IMR-90 (cell line): ENCODE measurements at regions not wholly inside any gene's neighbourhood (a gene's known extent, or its start where the extent isn't known, plus 50 kb on each side); places are given as distances from the start of the nearest gene placed in this dataset.

Experiments
- ATAC-seq: fragments of 200-7000 bp; cut with Tn5 transposase; 2 replicates; pipeline ENCODE4 v1.9.1; 2020; ENCODE audit warnings: low read depth, mild to moderate bottlenecking, moderate library complexity
- BruUV-seq: library from RNA; stranded (reverse); fragments of 400-500 nt; replicated peaks from 2 replicates; lab custom pipeline; 2021; lab: Mats Ljungman, UMichigan
- CTCF ChIA-PET: fragments of 300-600 bp; formaldehyde crosslinking; extraction: SDS; loops from one replicate; lab custom pipeline; 2021; ENCODE audit warnings: antibody characterized with exemption; lab: Yijun Ruan, JAX
- POLR2A ChIA-PET: fragments of 300-600 bp; sonication (Branson Sonifier 250); formaldehyde crosslinking; loops from one replicate; lab custom pipeline; 2022; ENCODE audit warnings: antibody characterized with exemption; ENCODE audit not compliant: unreplicated experiment; lab: Charles Lee
- DNase-seq: peaks from one replicate; pipeline ENCODE4 v3.0.0; 2013
- H2AFZ ChIP-seq: replicated peaks from 2 replicates; pipeline ENCODE3; 2013; ENCODE audit warnings: low read length, mild to moderate bottlenecking; ENCODE audit not compliant: poor library complexity
- H2AK5ac ChIP-seq: 2 replicates; pipeline ENCODE4 v1.6.1; 2013; ENCODE audit warnings: low read depth, low read length, inconsistent platforms
- H2AK9ac ChIP-seq: replicated peaks from 2 replicates; pipeline ENCODE3; 2013; ENCODE audit warnings: mild to moderate bottlenecking, low read depth, low read length, moderate library complexity; ENCODE audit not compliant: poor library complexity
- H2BK120ac ChIP-seq: 2 replicates; pipeline ENCODE4 v1.6.1; 2013; ENCODE audit warnings: low read depth, low read length, inconsistent platforms
- H2BK15ac ChIP-seq: 3 replicates; pipeline ENCODE4 v1.6.1; 2013; ENCODE audit warnings: low read depth, low read length, inconsistent platforms
- H2BK20ac ChIP-seq: 2 replicates; pipeline ENCODE4 v1.6.1; 2013; ENCODE audit warnings: low read depth, mild to moderate bottlenecking, inconsistent platforms, low read length, moderate library complexity
- H2BK5ac ChIP-seq: 2 replicates; pipeline ENCODE4 v1.6.1; 2013; ENCODE audit warnings: mild to moderate bottlenecking, low read depth, low read length, inconsistent platforms; ENCODE audit not compliant: poor library complexity, severe bottlenecking
- H3K14ac ChIP-seq: replicated peaks from 2 replicates; pipeline ENCODE4 v1.6.1; 2013; ENCODE audit warnings: low read depth, low read length, inconsistent platforms
- H3K18ac ChIP-seq: 2 replicates; pipeline ENCODE4 v1.6.1; 2013; ENCODE audit warnings: low read depth, low read length, control low read depth
- H3K23ac ChIP-seq: 2 replicates; pipeline ENCODE4 v1.6.1; 2013; ENCODE audit warnings: low read depth, low read length, inconsistent platforms
- H3K27ac ChIP-seq: 2 replicates; pipeline ENCODE4 v1.5.1; 2013; ENCODE audit warnings: mild to moderate bottlenecking, control low read depth, low read length; ENCODE audit not compliant: insufficient read depth
- H3K27me3 ChIP-seq: 2 replicates; pipeline ENCODE4 v1.6.1; 2013; ENCODE audit warnings: low read length; ENCODE audit not compliant: control insufficient read depth, insufficient read depth
- H3K36me3 ChIP-seq: 2 replicates; pipeline ENCODE4 v1.6.1; 2013; ENCODE audit warnings: low read length, mixed read lengths; ENCODE audit not compliant: control insufficient read depth, insufficient read depth
- H3K4ac ChIP-seq: 2 replicates; pipeline ENCODE4 v1.6.1; 2013; ENCODE audit warnings: low read depth, low read length, inconsistent platforms
- H3K4me1 ChIP-seq: 2 replicates; pipeline ENCODE4 v1.6.1; 2013; ENCODE audit warnings: low read length, mixed read lengths; ENCODE audit not compliant: control insufficient read depth, insufficient read depth
- H3K4me2 ChIP-seq: 2 replicates; pipeline ENCODE4 v1.6.1; 2013; ENCODE audit warnings: low read depth, mild to moderate bottlenecking, control low read depth, low read length, moderate library complexity
- H3K4me3 ChIP-seq: 2 replicates; pipeline ENCODE4 v1.5.1; 2013; ENCODE audit warnings: low read depth, mild to moderate bottlenecking, control low read depth, low read length, moderate library complexity; ENCODE audit not compliant: insufficient read depth
- H3K56ac ChIP-seq: 2 replicates; pipeline ENCODE4 v1.6.1; 2013; ENCODE audit warnings: low read length, inconsistent platforms; ENCODE audit not compliant: insufficient read depth; ENCODE audit errors: extremely low read depth
- H3K79me1 ChIP-seq, 2 experiments: 2 replicates each; pipeline ENCODE4 v1.6.1; 2013; ENCODE audit warnings: low read length in 2 of 2, inconsistent platforms in 1 of 2, low read depth in 1 of 2
- H3K9ac ChIP-seq: 2 replicates; pipeline ENCODE4 v1.6.1; 2013; ENCODE audit warnings: low read depth, low read length, control low read depth
- H3K9me1 ChIP-seq: 2 replicates; pipeline ENCODE4 v1.6.1; 2013; ENCODE audit warnings: low read length, inconsistent platforms; ENCODE audit not compliant: insufficient read depth
- H3K9me3 ChIP-seq: 2 replicates; pipeline ENCODE4 v1.6.1; 2013; ENCODE audit warnings: low read length; ENCODE audit not compliant: control insufficient read depth, insufficient read depth
- H4K20me1 ChIP-seq: 2 replicates; pipeline ENCODE4 v1.6.1; 2013; ENCODE audit warnings: low read length, inconsistent platforms; ENCODE audit not compliant: insufficient read depth
- H4K5ac ChIP-seq: 2 replicates; pipeline ENCODE4 v1.6.1; 2013; ENCODE audit warnings: mild to moderate bottlenecking, low read depth, low read length, control low read depth
- H4K8ac ChIP-seq, 2 experiments: 2 replicates each; pipeline ENCODE4 v1.6.1; 2013; ENCODE audit warnings: low read depth in 2 of 2, low read length in 2 of 2, control low read depth in 1 of 2, inconsistent platforms in 1 of 2
- H4K91ac ChIP-seq: 2 replicates; pipeline ENCODE4 v1.6.1; 2013; ENCODE audit warnings: low read depth, low read length, inconsistent platforms; ENCODE audit not compliant: insufficient read depth
- BHLHE40 ChIP-seq: fragments of 150-350 bp; IDR thresholded peaks from 2 replicates; pipeline ENCODE4 v1.6.1; 2016; ENCODE audit warnings: mild to moderate bottlenecking, low read depth, low read length
- CEBPB ChIP-seq: IDR thresholded peaks from 2 replicates; pipeline ENCODE4 v1.6.1; 2012; ENCODE audit warnings: low read depth, low read length, improper control_type of control experiment
- CHD1 ChIP-seq: IDR thresholded peaks from 2 replicates; pipeline ENCODE4 v1.6.1; 2012; ENCODE audit warnings: low read depth, low read length, improper control_type of control experiment
- FOS ChIP-seq: fragments of 150-350 bp; IDR thresholded peaks from 2 replicates; pipeline ENCODE4 v1.6.1; 2016; ENCODE audit warnings: low read depth, low read length
- MAFK ChIP-seq: IDR thresholded peaks from 2 replicates; pipeline ENCODE4 v1.6.1; 2012; ENCODE audit warnings: low read depth, low read length, improper control_type of control experiment
- MAZ ChIP-seq: IDR thresholded peaks from 2 replicates; pipeline ENCODE4 v1.6.1; 2012; ENCODE audit warnings: low read depth, mild to moderate bottlenecking, low read length, improper control_type of control experiment, moderate library complexity, borderline replicate concordance
- MXI1 ChIP-seq: IDR thresholded peaks from 2 replicates; pipeline ENCODE4 v1.6.1; 2012; ENCODE audit warnings: low read depth, mild to moderate bottlenecking, low read length, moderate library complexity, borderline replicate concordance
- NFE2L2 ChIP-seq: fragments of 150-350 bp; IDR thresholded peaks from 2 replicates; pipeline ENCODE4 v1.6.1; 2016; ENCODE audit warnings: low read depth, mild to moderate bottlenecking, low read length
- POLR2A ChIP-seq: IDR thresholded peaks from 2 replicates; pipeline ENCODE4 v1.6.1; 2012; ENCODE audit warnings: mild to moderate bottlenecking, low read depth, low read length
- RFX5 ChIP-seq: IDR thresholded peaks from 2 replicates; pipeline ENCODE4 v1.8.0; 2012; ENCODE audit warnings: low read depth, mild to moderate bottlenecking, low read length, moderate library complexity
- WGBS, 2 experiments: methylation state at CpG; one replicate each; pipeline versions ENCODE4 v1.1.5 to v1.1.7; 2013; ENCODE audit warnings: missing lambda C conversion rate in 2 of 2; ENCODE audit not compliant: insufficient read length in 1 of 2; ENCODE audit errors: extremely low coverage in 2 of 2; 5-methylcytosine and 5-hydroxymethylcytosine counted together
- dilution Hi-C: fragments of 300-500 bp; cut with HindIII; formaldehyde crosslinking; loops from one replicate; pipeline ENCODE4 v1.14.3; 2018; ENCODE audit warnings: low sequenced_read_pairs; ENCODE audit not compliant: unreplicated experiment
- in situ Hi-C: fragments of 300-500 bp; cut with MboI; formaldehyde crosslinking; loops from 3 replicates; pipeline ENCODE4 v1.14.3; 2019; ENCODE audit warnings: low sequenced_read_pairs, inconsistent platforms, mixed read lengths
- intact Hi-C: fragments of 100-400 bp; cut with micrococcal nuclease; formaldehyde crosslinking; loops from 2 replicates; pipeline ENCODE4 v1.10.0; 2022
- TF ChIP-seq, protein P1 (sequence below): fragments of 150-350 bp; IDR thresholded peaks from 2 replicates; pipeline ENCODE4 v1.6.1; 2016; ENCODE audit warnings: low read depth, mild to moderate bottlenecking, low read length, moderate library complexity, borderline replicate concordance
- TF ChIP-seq, protein P2 (sequence below): conservative IDR thresholded peaks from 2 replicates; pipeline ENCODE4 v1.5.1; 2012; ENCODE audit warnings: mild to moderate bottlenecking, low read depth, low read length, improper control_type of control experiment
- TF ChIP-seq, protein P3 (sequence below): fragments of 150-350 bp; IDR thresholded peaks from 2 replicates; pipeline ENCODE4 v1.6.1; 2017; ENCODE audit warnings: mild to moderate bottlenecking, antibody characterized with exemption, low read length, low read depth

DNA sequence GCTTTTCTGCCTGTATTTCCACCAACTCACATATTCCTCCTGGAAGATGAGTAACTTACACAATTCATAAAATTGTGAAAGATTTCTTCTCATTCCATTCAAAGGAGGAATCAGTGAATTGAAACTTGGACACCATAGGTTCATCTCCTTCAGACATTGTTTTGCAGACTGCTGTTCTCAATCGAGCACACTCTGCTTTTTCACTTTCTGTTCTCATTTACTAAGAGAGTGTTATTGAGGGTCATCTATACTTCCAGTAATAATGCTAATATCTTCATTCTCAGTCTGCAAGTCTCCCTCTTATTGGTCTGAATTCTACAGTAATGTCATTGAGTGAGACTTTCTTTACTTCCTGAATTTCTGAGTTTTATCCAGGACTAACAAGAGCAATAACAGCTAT lies 67.5 kb upstream of the FUT9 start:
- Histone ChIP-seq H4K5ac (no peak overlapping the region), H3K4ac (no peak overlapping the region), H2BK15ac (no peak overlapping the region), H3K9me1 (no peaks in the 10 kb centered on the region), H4K91ac (no peak overlapping the region), H3K4me1 (no peaks in the 10 kb centered on the region), H3K79me1 (no peaks in the 10 kb centered on the region), H3K4me3 (no peak overlapping the region), H3K14ac (no peak overlapping the region), H2BK5ac (no peak overlapping the region), H4K8ac (no peak overlapping the region), H3K9me3 (peaks cover 2% of the 10 kb centered on the region; the same call in 1 of the 2 replicates), H3K23ac (no peak overlapping the region), H4K20me1 (no peaks in the 10 kb centered on the region), H3K56ac (no peak overlapping the region), H3K18ac (no peak overlapping the region), H2BK120ac (no peak overlapping the region), H3K27ac (no peak overlapping the region), H2AFZ (no peak overlapping the region), H3K27me3 (no peaks in the 10 kb centered on the region), H3K9ac (no peak overlapping the region), H2AK9ac (no peak overlapping the region), H3K36me3 (no peaks in the 10 kb centered on the region), H3K4me2 (no peak overlapping the region), H2AK5ac (no peak overlapping the region), H2BK20ac (no peak overlapping the region)
- BruUV-seq, result no TSS peak
- dilution Hi-C loops (no loop called here), in situ Hi-C loops (no loop called here), intact Hi-C loops (no loop called here)
- WGBS, 2 experiments, result no CpG with 5 or more reads among the region's 1 CpG
- POLR2A ChIA-PET, result no interaction called here
- CTCF ChIA-PET, result no interaction called here
- no peak for DNase-seq
- TF ChIP-seq CHD1, result no peak
- TF ChIP-seq, protein P1, sequence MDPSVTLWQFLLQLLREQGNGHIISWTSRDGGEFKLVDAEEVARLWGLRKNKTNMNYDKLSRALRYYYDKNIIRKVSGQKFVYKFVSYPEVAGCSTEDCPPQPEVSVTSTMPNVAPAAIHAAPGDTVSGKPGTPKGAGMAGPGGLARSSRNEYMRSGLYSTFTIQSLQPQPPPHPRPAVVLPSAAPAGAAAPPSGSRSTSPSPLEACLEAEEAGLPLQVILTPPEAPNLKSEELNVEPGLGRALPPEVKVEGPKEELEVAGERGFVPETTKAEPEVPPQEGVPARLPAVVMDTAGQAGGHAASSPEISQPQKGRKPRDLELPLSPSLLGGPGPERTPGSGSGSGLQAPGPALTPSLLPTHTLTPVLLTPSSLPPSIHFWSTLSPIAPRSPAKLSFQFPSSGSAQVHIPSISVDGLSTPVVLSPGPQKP, result no peak
- TF ChIP-seq, protein P2, sequence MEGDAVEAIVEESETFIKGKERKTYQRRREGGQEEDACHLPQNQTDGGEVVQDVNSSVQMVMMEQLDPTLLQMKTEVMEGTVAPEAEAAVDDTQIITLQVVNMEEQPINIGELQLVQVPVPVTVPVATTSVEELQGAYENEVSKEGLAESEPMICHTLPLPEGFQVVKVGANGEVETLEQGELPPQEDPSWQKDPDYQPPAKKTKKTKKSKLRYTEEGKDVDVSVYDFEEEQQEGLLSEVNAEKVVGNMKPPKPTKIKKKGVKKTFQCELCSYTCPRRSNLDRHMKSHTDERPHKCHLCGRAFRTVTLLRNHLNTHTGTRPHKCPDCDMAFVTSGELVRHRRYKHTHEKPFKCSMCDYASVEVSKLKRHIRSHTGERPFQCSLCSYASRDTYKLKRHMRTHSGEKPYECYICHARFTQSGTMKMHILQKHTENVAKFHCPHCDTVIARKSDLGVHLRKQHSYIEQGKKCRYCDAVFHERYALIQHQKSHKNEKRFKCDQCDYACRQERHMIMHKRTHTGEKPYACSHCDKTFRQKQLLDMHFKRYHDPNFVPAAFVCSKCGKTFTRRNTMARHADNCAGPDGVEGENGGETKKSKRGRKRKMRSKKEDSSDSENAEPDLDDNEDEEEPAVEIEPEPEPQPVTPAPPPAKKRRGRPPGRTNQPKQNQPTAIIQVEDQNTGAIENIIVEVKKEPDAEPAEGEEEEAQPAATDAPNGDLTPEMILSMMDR, result no peak
- TF ChIP-seq, protein P3, sequence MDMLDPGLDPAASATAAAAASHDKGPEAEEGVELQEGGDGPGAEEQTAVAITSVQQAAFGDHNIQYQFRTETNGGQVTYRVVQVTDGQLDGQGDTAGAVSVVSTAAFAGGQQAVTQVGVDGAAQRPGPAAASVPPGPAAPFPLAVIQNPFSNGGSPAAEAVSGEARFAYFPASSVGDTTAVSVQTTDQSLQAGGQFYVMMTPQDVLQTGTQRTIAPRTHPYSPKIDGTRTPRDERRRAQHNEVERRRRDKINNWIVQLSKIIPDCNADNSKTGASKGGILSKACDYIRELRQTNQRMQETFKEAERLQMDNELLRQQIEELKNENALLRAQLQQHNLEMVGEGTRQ, result no peak
- no peak for TF ChIP-seq MXI1
- TF ChIP-seq MAZ, result no peak
- no peak for TF ChIP-seq BHLHE40
- no peak for TF ChIP-seq RFX5
- no peak for TF ChIP-seq NFE2L2
- TF ChIP-seq CEBPB, result no peak
- no peak for TF ChIP-seq MAFK
- TF ChIP-seq POLR2A, result no peak
- TF ChIP-seq FOS, result no peak
- no peak for ATAC-seq
